Mucosa of descending colon (tissue), 3 donors: ENCODE measurements at regions not wholly inside any gene's neighbourhood (a gene's known extent, or its start where the extent isn't known, plus 50 kb on each side); places are given as distances from the start of the nearest gene placed in this dataset.
"Not testable (repeated sequence)": the region's sequence is repeated elsewhere in the genome, so short reads cannot be mapped to it uniquely, and the experiment has no call there.

Experiments
- ATAC-seq: fragments of 200-7000 bp; cut with Tn5 transposase; one replicate; pipeline ENCODE4 v1.9.1; 2020; ENCODE audit warnings: mild to moderate bottlenecking, moderate library complexity
- DNase-seq, 3 donors: peaks; one replicate each; pipeline ENCODE4 v3.0.0-alpha.2; 2020
- H3K36me3 ChIP-seq: fragments of 200-600 bp; one replicate; pipeline ENCODE4 v1.8.0; 2021; ENCODE audit warnings: low read depth, mild to moderate bottlenecking
- H3K4me1 ChIP-seq: fragments of 200-600 bp; one replicate; pipeline ENCODE4 v1.8.0; 2021; ENCODE audit warnings: low read depth, mild to moderate bottlenecking
- H3K4me3 ChIP-seq: fragments of 200-600 bp; one replicate; pipeline ENCODE4 v1.8.0; 2021; ENCODE audit warnings: mild to moderate bottlenecking
- H3K9me3 ChIP-seq: fragments of 200-600 bp; one replicate; pipeline ENCODE4 v1.8.0; 2021; ENCODE audit warnings: mild to moderate bottlenecking
- intact Hi-C, 2 donors: fragments of 100-400 bp; cut with DNase I in 1 of 2; cut with micrococcal nuclease in 1 of 2; formaldehyde crosslinking; loops; one replicate each; pipeline versions ENCODE4 v1.11.0 to v1.11.1; 2022; cut with DNase I, micrococcal nuclease
- TF ChIP-seq, protein P1 (sequence below): fragments of 200-600 bp; IDR thresholded peaks from one replicate; pipeline ENCODE4 v1.8.0; 2022; ENCODE audit warnings: antibody characterized with exemption, mild to moderate bottlenecking
- donor health status: DM: no; HTN: no; CAD: no; lungs with moderate emphysema.
- donor health status: DM: no; HTN: no; CAD: no.
- donor health status: DM: no; HTN: yes; CAD: no.

GRCh38 chr13:44734201-44734707 is 158.1 kb upstream of the TSC22D1 start:
- no peak for DNase-seq
- Histone ChIP-seq H3K36me3 (no peaks in the 10 kb centered on the region), H3K4me1 (no peaks in the 10 kb centered on the region), H3K9me3 (no peaks in the 10 kb centered on the region), H3K4me3 (no peak overlapping the region)
- intact Hi-C loops: no loop called here
- TF ChIP-seq, protein P1, sequence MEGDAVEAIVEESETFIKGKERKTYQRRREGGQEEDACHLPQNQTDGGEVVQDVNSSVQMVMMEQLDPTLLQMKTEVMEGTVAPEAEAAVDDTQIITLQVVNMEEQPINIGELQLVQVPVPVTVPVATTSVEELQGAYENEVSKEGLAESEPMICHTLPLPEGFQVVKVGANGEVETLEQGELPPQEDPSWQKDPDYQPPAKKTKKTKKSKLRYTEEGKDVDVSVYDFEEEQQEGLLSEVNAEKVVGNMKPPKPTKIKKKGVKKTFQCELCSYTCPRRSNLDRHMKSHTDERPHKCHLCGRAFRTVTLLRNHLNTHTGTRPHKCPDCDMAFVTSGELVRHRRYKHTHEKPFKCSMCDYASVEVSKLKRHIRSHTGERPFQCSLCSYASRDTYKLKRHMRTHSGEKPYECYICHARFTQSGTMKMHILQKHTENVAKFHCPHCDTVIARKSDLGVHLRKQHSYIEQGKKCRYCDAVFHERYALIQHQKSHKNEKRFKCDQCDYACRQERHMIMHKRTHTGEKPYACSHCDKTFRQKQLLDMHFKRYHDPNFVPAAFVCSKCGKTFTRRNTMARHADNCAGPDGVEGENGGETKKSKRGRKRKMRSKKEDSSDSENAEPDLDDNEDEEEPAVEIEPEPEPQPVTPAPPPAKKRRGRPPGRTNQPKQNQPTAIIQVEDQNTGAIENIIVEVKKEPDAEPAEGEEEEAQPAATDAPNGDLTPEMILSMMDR: no peak
- no peak for ATAC-seq

GRCh38 chr13:44732503-44733098 is 156.5 kb upstream of the TSC22D1 start:
- Histone ChIP-seq H3K36me3 (no peaks in the 10 kb centered on the region), H3K4me1 (no peaks in the 10 kb centered on the region), H3K9me3 (no peaks in the 10 kb centered on the region), H3K4me3 (no peak overlapping the region)
- TF ChIP-seq, protein P1: no peak
- ATAC-seq: no peak
- no peak for DNase-seq
- intact Hi-C loops: no loop called here

- no peak overlapping the region for H3K4me3 ChIP-seq
- H3K36me3 ChIP-seq: no peaks in the 10 kb centered on the region
- intact Hi-C loops: no loop called here
- no peaks in the 10 kb centered on the region for H3K9me3 ChIP-seq
- no peaks in the 10 kb centered on the region for H3K4me1 ChIP-seq
- ATAC-seq (no peak), DNase-seq (no peak)
- TF ChIP-seq, protein P1: no peak
These were observed 154.7 kb upstream of the TSC22D1 start for GRCh38 chr13:44730851-44731250.

GRCh38 chr13:44730099-44730498 is 154.0 kb upstream of the TSC22D1 start:
- TF ChIP-seq, protein P1: no peak

DNA sequence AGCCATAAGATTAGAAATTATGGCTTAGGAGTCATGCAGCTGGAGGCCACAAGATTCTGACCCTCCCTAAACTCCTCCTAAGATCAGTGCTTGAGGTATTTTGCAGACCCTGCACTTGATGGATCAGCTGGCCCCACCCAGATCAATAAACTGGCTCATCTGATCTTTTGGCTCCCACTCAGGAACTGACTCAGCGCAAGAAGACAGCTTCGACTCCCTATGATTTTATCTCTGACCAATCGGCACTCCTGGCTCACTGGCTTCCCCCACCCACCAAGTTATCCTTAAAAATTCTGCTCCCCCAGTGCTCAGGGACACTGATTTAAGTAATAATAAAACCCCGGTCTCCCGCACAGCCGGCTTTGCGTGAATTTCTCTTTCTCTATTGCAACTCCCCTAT is 151.5 kb upstream of the TSC22D1 start:
- H3K4me3 ChIP-seq, ATAC-seq, DNase-seq, intact Hi-C loops, H3K36me3 ChIP-seq, H3K4me1 ChIP-seq, H3K9me3 ChIP-seq: not testable (repeated sequence)

More at GRCh38 chr13:44730099-44730498, 154.0 kb upstream of the TSC22D1 start:
- intact Hi-C loops: no loop called here
- ATAC-seq (peak; percentile 63), DNase-seq (no peak)
- Histone ChIP-seq H3K4me1 (no peaks in the 10 kb centered on the region), H3K36me3 (no peaks in the 10 kb centered on the region), H3K4me3 (no peak overlapping the region), H3K9me3 (no peaks in the 10 kb centered on the region)

DNA sequence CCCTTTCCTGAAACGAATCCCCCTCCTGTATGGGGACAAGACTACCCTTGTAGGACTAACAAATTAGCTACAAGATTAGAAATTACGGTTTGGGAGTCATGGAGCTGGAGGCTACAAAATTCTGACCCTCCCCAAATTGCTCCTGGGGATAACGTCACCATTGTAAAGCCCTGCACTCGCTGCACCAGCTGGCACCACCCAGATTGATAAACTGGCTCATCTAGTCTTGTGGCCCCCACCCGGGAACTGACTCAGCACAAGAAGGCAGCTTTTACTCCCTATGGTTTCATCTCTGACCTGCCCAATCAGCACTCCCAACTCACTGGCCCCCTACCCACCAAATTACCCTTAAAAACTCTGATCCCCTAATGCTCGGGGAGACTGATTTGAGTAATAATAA is 150.6 kb upstream of the TSC22D1 start:
- DNase-seq (peak in 1 of 3 donors; percentile 22), ATAC-seq (peak; percentile 36)
- TF ChIP-seq, protein P1: no peak
- Histone ChIP-seq H3K4me3 (no peak overlapping the region), H3K4me1 (no peaks in the 10 kb centered on the region), H3K36me3 (no peaks in the 10 kb centered on the region), H3K9me3 (no peaks in the 10 kb centered on the region)
- intact Hi-C loops: no loop called here
